A549 (cell line): ENCODE measurements at regions not wholly inside any gene's neighbourhood (a gene's known extent, or its start where the extent isn't known, plus 50 kb on each side); places are given as distances from the start of the nearest gene placed in this dataset.

Experiments
- CTCF ChIP-seq: fragments of >200 bp; sonication (Bioruptor Twin); formaldehyde crosslinking; IDR thresholded peaks from 3 replicates; pipeline ENCODE4 v1.5.1; 2016
- PBX3 ChIP-seq: IDR thresholded peaks from 2 replicates; pipeline ENCODE4 v1.6.1; 2012
- REST ChIP-seq: fragments of 200-600 bp; sonication (generic); IDR thresholded peaks from 2 replicates; pipeline ENCODE4 v1.6.1; 2016; ENCODE audit warnings: antibody characterized with exemption, mild to moderate bottlenecking, moderate library complexity

GRCh38 chr6:102763891-102764290 lies 1370.4 kb downstream of the GRIK2 start:
- no peak for TF ChIP-seq REST
- no peak for TF ChIP-seq PBX3
- TF ChIP-seq CTCF = no peak
